HTR-8/SVneo (cell line): ENCODE measurements at regions not wholly inside any gene's neighbourhood (a gene's known extent, or its start where the extent isn't known, plus 50 kb on each side); places are given as distances from the start of the nearest gene placed in this dataset.

Experiments used
- DNase-seq: peaks from one replicate; pipeline ENCODE4 v3.0.0; 2011; ENCODE audit warnings: low spot score, mixed read lengths; ENCODE audit not compliant: insufficient read length
- FAIRE-seq: peaks from 2 replicates; lab custom pipeline; 2011; peaks lifted over from hg19 to GRCh38; lab: Jason Lieb, UNC

DNA sequence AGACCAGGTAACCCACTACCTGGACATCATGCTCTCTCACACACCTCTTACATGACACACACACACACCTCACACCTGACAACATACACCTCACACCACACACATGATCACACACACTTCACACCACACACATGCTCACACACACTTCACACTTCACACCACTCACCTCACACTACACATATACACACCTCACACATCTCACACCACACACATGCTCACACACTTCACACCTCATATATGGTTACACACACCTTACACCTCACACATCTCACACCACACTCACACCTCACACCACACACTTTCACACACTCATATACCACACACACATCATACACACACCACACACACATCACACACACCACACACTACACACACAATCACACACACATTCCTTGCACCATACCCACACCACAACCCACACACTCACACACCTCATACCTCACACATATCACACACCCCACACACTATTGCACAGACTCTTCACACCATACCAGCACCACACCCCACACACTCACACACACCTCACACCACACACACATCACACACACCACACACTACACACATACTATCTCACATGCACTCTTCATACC is 98.1 kb upstream of the PIEZO2 start:
- DNase-seq (no peak), FAIRE-seq (peak; percentile 99)

DNA sequence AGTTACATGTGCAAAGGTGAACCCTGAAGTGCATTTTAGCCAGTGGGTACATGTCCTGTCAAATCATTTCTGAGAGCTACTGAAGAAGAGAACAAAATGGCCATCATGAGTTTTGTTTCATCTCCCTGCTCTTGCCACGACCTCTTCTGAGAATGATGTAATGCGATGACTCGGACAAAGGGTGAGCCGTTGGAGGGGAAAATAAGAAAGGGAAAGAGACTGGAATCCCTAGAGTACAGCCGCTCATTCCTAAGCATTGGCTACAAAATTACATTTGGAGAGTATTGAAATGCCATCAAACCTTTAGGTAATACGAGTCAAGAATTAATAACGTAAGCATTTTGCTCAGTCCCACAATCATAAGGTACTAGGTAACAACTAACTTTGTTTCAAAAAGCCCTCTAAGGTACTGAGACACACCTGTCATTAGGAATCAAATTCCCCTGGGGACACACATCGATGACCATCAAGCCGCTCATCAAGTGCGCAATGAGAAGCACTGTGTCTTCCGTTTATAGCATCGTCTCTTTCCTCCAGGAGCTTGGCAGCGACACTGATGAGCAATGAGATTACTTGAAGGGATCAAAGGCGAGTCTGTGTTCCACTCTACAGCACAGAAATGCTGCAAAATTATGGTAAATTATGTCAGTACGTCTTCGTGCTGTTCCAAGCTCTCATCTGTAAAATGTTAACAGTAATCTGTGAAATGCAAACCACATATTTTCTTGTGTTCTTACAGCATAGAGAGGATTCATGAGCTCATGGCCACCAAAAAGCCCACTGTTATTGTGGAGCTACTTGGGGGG is 97.3 kb upstream of the PIEZO2 start:
- DNase-seq: no peak
- no peak for FAIRE-seq

DNA sequence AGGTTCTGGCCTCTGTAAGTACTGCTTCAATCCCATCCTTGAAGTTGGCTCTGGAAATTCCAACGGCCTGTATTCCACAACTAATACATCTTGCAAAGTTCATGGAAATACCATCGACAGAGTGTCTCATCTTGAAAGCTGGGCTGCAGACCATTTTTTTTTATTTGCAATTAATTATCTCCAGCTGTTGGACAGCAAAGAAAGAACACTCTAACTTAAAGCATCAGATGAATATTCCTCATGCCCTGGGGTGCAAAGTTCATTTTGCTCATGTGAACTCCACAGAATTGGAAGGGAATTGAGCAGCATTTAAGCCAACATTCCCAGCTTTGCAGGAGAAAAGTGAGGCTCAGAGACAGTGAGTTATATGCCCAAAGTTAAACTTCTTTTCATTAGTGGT is 96.5 kb upstream of the PIEZO2 start:
- DNase-seq (no peak), FAIRE-seq (no peak)

DNA sequence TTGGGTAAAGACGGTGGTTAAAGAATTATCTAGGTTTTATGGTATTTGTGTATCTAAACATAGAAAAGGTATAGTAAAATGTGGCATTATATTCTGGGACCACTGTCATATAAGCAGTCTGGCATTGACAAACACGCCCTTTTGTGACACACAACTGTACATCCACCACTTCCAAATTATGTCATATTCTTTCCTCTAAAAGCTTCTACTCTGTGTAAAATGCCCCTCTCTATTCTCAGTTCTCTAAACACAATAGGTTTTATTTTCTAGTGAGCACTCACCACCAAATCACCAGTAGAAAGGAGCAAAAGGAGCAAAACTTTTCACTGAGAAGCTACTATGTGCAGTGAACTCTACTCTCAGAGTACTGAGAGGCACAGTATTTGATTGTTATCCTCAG is 88.1 kb upstream of the PIEZO2 start:
- DNase-seq: no peak
- no peak for FAIRE-seq

DNA sequence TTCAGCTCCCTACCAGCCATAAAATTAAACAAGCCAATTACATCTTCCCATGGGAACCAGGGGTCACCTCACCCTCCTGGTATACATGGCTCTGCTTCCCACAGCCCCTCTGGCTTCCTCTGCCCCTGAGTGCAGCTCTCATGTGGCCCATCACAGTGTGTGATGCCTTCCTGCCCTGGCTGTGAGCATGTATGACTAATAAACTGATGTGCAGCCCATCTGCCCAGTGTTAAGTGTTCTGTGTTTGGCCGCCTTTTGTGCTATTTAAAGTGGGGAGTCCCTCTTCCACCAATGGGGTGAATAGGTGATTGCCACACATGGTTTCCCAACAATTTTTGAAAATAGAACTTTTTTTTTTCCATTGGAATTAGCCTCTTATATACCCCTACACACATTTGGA is 87.7 kb upstream of the PIEZO2 start:
- DNase-seq (no peak), FAIRE-seq (no peak)

DNA sequence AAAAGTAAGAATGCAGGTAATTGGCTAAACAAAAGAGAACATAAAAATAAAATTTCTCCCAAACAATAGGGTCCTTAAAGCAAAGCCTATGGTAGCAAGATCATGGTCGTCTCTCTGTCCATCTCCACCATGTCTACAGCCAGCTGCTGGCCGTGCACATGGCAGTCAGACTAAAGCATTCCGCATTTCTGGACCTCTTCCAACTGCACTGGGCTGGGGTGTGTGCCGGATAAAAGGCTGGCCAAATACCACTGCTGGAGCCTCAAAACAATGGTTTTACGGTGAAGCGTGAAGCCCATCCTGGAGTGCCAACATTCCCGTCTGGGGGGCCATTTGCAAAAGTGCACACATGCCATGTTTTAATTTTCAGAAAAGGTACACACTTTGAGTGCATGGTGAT is 74.8 kb upstream of the PIEZO2 start:
- DNase-seq (no peak), FAIRE-seq (no peak)

DNA sequence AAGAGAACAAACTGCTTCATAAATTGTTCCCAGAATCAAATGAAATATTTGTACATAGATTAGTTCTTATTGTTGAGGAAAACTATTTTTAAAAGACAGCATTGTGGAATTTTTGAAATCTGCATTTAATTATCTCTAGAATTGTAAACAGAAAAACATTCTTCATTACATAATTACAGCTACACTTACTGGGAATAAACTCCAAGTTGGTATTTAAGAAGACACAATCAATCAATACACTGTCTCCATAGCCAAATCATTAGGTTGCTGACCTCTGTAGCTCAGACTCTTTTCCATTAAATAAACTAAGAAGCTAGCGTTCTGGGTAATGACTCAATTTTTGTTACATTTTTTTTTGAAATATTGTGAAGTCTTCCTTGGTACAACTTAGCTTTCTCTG is 70.2 kb upstream of the PIEZO2 start:
- no peak for FAIRE-seq
- DNase-seq: no peak

DNA sequence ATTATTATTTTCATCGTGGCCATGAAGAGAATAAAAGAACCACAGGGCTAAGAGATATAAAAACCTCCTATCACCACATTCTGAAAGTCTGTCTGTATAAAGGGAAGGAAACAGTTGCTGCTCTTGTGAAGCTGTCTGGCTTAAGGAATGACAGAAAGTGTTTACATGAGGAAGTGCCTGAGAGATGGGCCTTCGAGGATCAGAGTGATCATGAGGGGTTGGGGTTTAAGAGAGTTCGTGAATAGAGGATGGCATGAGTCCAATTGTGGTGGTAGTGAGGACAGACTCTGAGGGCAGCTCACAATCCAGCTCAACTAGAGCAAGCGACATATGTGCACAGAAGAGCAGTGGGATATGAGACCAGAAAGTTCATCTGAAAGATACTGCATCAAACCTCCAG is 65.8 kb upstream of the PIEZO2 start:
- FAIRE-seq: no peak
- DNase-seq: no peak

DNA sequence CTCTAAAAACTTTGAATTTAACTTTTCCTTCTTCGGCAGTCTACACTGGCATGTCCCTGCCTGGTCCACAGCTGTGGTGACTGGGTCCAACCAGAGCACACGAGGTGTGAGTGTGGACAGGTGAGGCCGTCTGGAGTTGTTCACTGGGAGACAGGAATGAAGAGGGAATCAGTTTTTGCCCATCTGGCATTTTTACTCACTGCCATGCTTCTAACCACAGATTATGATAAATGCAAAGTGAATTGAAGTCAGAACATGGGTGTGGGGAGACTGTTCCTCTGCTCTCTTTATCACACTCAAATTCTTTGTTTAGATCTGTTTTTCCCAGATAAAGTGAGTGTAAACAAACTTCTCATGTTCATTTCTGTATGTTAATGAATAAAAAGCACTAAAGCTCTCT is 54.7 kb upstream of the PIEZO2 start:
- FAIRE-seq: no peak
- no peak for DNase-seq

DNA sequence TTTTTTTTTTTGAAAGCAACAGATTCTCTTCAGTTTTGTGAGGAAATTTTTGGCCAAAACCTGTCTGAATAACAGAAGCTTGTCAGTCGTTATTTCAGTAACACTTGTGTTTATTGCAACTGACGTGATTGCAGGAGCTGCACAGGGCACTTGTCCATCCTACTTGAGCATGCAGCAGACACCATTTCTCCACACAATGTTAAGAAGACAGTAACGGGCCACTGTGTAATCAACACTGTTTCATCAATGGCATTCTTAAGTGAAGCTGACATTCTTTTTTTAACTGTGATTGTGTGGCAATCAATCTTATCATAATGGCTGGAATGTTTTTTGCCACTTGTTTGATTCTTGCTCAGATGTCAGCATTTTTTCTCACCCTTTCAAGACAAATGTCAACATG is 50.1 kb upstream of the PIEZO2 start:
- FAIRE-seq: no peak

More for the DNA sequence above, 50.1 kb upstream of the PIEZO2 start:
- no peak for DNase-seq
